PFSK-1 (cell line): ENCODE measurements at regions not wholly inside any gene's neighbourhood (a gene's known extent, or its start where the extent isn't known, plus 50 kb on each side); places are given as distances from the start of the nearest gene placed in this dataset.

Experiments used
- FOXP2 ChIP-seq: optimal IDR thresholded peaks from 2 replicates; pipeline ENCODE3; 2011; ENCODE audit warnings: borderline replicate concordance, control low read depth, inconsistent platforms; ENCODE audit not compliant: insufficient read depth; ENCODE audit errors: extremely low read length, extremely low read depth
- POLR2AphosphoS5 ChIP-seq: IDR thresholded peaks from 2 replicates; pipeline ENCODE4 v1.6.1; 2012; ENCODE audit warnings: low read depth, mild to moderate bottlenecking, control low read depth, low read length, moderate library complexity
- SIN3A ChIP-seq: IDR thresholded peaks from 2 replicates; pipeline ENCODE4 v1.6.1; 2012; ENCODE audit warnings: mild to moderate bottlenecking, low read length, moderate library complexity, borderline replicate concordance; ENCODE audit not compliant: insufficient read depth
- TAF1 ChIP-seq: IDR thresholded peaks from 2 replicates; pipeline ENCODE4 v1.6.1; 2012; ENCODE audit warnings: low read length, control low read depth, borderline replicate concordance; ENCODE audit not compliant: insufficient read depth
- TF ChIP-seq, protein P1 (sequence below), 2 experiments: IDR thresholded peaks; 2 replicates each; pipeline versions ENCODE4 v1.6.1 to v1.8.0; 2011 to 2012; ENCODE audit warnings: low read depth in 2 of 2, low read length in 2 of 2, control low read depth in 1 of 2, inconsistent platforms in 1 of 2, mild to moderate bottlenecking in 1 of 2, moderate library complexity in 1 of 2; ENCODE audit not compliant: insufficient read depth in 1 of 2

DNA sequence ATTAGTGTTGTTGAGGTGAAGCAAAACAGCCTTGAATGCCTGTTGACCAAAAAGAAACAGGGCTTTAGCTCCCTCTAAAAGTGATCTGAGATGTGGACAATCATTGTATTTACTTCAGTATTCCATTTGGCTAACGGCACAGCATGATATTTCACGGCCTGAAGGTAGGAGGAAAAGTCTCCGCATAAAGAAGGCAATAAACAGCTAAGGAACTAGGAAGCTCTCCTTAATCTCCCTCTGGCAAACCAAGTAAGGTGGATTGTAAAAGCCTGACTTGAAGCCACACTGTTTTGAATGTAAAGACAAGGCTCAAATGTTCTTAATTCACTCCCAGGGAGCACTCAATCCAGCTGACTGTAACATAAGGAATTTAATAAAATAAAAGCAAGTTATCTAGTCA is 160.0 kb upstream of the ZNF804B start:
- TF ChIP-seq TAF1 (no peak), POLR2AphosphoS5 (no peak), FOXP2 (no peak), SIN3A (no peak)
- TF ChIP-seq, protein P1, sequence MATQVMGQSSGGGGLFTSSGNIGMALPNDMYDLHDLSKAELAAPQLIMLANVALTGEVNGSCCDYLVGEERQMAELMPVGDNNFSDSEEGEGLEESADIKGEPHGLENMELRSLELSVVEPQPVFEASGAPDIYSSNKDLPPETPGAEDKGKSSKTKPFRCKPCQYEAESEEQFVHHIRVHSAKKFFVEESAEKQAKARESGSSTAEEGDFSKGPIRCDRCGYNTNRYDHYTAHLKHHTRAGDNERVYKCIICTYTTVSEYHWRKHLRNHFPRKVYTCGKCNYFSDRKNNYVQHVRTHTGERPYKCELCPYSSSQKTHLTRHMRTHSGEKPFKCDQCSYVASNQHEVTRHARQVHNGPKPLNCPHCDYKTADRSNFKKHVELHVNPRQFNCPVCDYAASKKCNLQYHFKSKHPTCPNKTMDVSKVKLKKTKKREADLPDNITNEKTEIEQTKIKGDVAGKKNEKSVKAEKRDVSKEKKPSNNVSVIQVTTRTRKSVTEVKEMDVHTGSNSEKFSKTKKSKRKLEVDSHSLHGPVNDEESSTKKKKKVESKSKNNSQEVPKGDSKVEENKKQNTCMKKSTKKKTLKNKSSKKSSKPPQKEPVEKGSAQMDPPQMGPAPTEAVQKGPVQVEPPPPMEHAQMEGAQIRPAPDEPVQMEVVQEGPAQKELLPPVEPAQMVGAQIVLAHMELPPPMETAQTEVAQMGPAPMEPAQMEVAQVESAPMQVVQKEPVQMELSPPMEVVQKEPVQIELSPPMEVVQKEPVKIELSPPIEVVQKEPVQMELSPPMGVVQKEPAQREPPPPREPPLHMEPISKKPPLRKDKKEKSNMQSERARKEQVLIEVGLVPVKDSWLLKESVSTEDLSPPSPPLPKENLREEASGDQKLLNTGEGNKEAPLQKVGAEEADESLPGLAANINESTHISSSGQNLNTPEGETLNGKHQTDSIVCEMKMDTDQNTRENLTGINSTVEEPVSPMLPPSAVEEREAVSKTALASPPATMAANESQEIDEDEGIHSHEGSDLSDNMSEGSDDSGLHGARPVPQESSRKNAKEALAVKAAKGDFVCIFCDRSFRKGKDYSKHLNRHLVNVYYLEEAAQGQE (IDR thresholded peaks at IDR 0.05; ENCODE audit: insufficient read depth in 1 of 2, low read depth in 2 of 2, low read length in 2 of 2): no peak

DNA sequence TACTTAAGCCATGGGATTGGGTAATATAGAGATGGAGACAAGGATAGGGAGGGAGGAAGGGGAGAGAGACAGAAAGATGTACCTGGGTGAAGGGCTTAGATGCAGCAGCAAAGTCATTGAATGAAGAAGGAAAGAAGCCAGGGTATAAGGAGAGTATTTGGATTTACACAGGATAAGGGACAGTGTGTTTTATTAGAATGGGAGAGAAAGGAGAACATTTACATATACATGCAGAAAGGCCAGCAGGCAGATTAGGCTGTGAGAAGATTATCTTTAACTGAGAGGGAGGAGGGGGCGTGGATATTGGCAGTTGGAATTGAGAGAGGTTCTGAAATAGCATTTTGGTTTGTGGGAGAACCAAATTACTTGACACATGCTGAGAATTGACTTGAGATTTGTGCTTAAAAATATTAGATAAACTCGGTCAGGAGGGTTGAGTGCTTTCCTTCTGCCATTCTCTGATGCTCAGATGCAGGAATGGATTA is 161.5 kb upstream of the ZNF804B start:
- no peak for TF ChIP-seq FOXP2
- TF ChIP-seq POLR2AphosphoS5: no peak
- TF ChIP-seq, protein P1 (IDR thresholded peaks at IDR 0.05; ENCODE audit: insufficient read depth in 1 of 2, low read depth in 2 of 2, low read length in 2 of 2): no peak
- no peak for TF ChIP-seq TAF1
- no peak for TF ChIP-seq SIN3A

DNA sequence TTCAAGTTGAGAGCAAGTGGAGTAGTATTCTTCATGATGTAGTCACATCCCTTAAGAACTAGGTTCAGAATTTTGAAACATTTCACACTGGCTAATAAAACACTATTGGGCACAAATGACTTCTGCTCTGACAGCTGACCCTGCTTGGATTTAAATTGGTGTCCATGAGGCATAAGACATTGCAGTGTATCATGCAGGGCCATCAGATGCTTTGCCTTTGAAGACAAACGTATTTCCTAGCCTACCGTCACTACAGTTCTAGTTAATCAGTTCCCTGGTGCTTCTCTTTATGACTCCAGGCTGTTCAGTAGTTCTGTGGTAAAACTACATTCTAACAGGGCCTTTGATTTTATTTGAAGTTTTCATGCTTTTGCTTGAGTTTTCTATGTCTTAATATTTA is 168.5 kb upstream of the ZNF804B start:
- TF ChIP-seq, protein P1 (IDR thresholded peaks at IDR 0.05; ENCODE audit: insufficient read depth in 1 of 2, low read depth in 2 of 2, low read length in 2 of 2): no peak
- TF ChIP-seq SIN3A: no peak
- TF ChIP-seq POLR2AphosphoS5: no peak
- TF ChIP-seq TAF1: no peak
- TF ChIP-seq FOXP2: no peak

- TF ChIP-seq, protein P1 (IDR thresholded peaks at IDR 0.05; ENCODE audit: insufficient read depth in 1 of 2, low read depth in 2 of 2, low read length in 2 of 2): no peak
Measured at GRCh38 chr7:88589927-88590326, 169.6 kb upstream of the ZNF804B start.

- TF ChIP-seq TAF1 (no peak), SIN3A (no peak), POLR2AphosphoS5 (no peak), FOXP2 (no peak)
- TF ChIP-seq, protein P1 (IDR thresholded peaks at IDR 0.05; ENCODE audit: insufficient read depth in 1 of 2, low read depth in 2 of 2, low read length in 2 of 2): no peak
Measured at GRCh38 chr7:88586890-88587289, 172.6 kb upstream of the ZNF804B start.
